GM23248 (cell line): ENCODE measurements at regions not wholly inside any gene's neighbourhood (a gene's known extent, or its start where the extent isn't known, plus 50 kb on each side); places are given as distances from the start of the nearest gene placed in this dataset.
"Not testable (repeated sequence)": the region's sequence is repeated elsewhere in the genome, so short reads cannot be mapped to it uniquely, and the experiment has no call there.

ENCODE experiments used
- DNase-seq: peaks from one replicate; pipeline ENCODE4 v3.0.0-alpha.2; 2015
- H2AFZ ChIP-seq: fragments of 200-600 bp; sonication (generic); 2 replicates; pipeline ENCODE4 v1.6.1; 2016; ENCODE audit warnings: antibody characterized with exemption
- H3F3A ChIP-seq: fragments of 200-600 bp; sonication (generic); 2 replicates; pipeline ENCODE4 v1.6.1; 2016; ENCODE audit warnings: mild to moderate bottlenecking, antibody characterized with exemption, mixed run types; ENCODE audit not compliant: insufficient read depth
- H3K27ac ChIP-seq: fragments of 200-600 bp; sonication (generic); 2 replicates; pipeline ENCODE4 v1.5.1; 2016; ENCODE audit warnings: mild to moderate bottlenecking
- H3K27me3 ChIP-seq: fragments of 200-600 bp; sonication (generic); replicated peaks from 2 replicates; pipeline ENCODE4 v1.6.1; 2016; ENCODE audit warnings: mild to moderate bottlenecking; ENCODE audit not compliant: insufficient read depth
- H3K36me3 ChIP-seq: fragments of 200-600 bp; sonication (generic); 2 replicates; pipeline ENCODE4 v1.6.1; 2016; ENCODE audit warnings: low read depth, mild to moderate bottlenecking
- H3K4me1 ChIP-seq: fragments of 200-600 bp; sonication (generic); 2 replicates; pipeline ENCODE4 v1.6.1; 2016; ENCODE audit warnings: mild to moderate bottlenecking; ENCODE audit not compliant: insufficient read depth
- H3K4me2 ChIP-seq: fragments of 200-600 bp; sonication (generic); one replicate; pipeline ENCODE4 v1.6.1; 2016; ENCODE audit warnings: mild to moderate bottlenecking; ENCODE audit not compliant: unreplicated experiment
- H3K4me3 ChIP-seq: fragments of 200-600 bp; sonication (generic); 2 replicates; pipeline ENCODE4 v1.5.1; 2016; ENCODE audit warnings: mild to moderate bottlenecking
- H3K79me2 ChIP-seq: fragments of 200-600 bp; sonication (generic); 2 replicates; pipeline ENCODE4 v1.6.1; 2016; ENCODE audit warnings: mild to moderate bottlenecking; ENCODE audit not compliant: insufficient read depth
- H3K9ac ChIP-seq: fragments of 200-600 bp; sonication (generic); 2 replicates; pipeline ENCODE4 v1.6.1; 2016; ENCODE audit warnings: mild to moderate bottlenecking
- H3K9me2 ChIP-seq: fragments of 200-600 bp; sonication (generic); 2 replicates; pipeline ENCODE4 v1.6.1; 2016; ENCODE audit warnings: mixed run types, mild to moderate bottlenecking, moderate library complexity; ENCODE audit not compliant: insufficient read depth
- H3K9me3 ChIP-seq: fragments of 200-600 bp; sonication (generic); one replicate; pipeline ENCODE4 v1.6.1; 2017; ENCODE audit warnings: low read depth
- H4K20me1 ChIP-seq: fragments of 200-600 bp; sonication (generic); 2 replicates; pipeline ENCODE4 v1.6.0; 2016; ENCODE audit not compliant: insufficient read depth
- EZH2 ChIP-seq: fragments of 200-600 bp; sonication (generic); IDR thresholded peaks from 2 replicates; pipeline ENCODE4 v1.6.1; 2018; ENCODE audit warnings: antibody characterized with exemption, mild to moderate bottlenecking; ENCODE audit not compliant: insufficient read depth, poor library complexity, severe bottlenecking
- EZH2phosphoT487 ChIP-seq: fragments of 200-600 bp; sonication (generic); IDR thresholded peaks from 2 replicates; pipeline ENCODE4 v1.6.1; 2018; ENCODE audit warnings: antibody characterized with exemption, moderate library complexity, mild to moderate bottlenecking, low read depth; ENCODE audit not compliant: insufficient read depth
- WGBS, 2 experiments: methylation state at CpG; one replicate each; pipeline ENCODE4 v1.1.6; 2015 to 2017; ENCODE audit warnings: low lambda C conversion rate in 2 of 2, low coverage in 1 of 2; ENCODE audit errors: missing lambda C conversion rate in 2 of 2; 5-methylcytosine and 5-hydroxymethylcytosine counted together
- in situ Hi-C: fragments of 300-500 bp; cut with MboI; formaldehyde crosslinking; loops from 2 replicates; pipeline ENCODE4 v1.15.0; 2020

DNA sequence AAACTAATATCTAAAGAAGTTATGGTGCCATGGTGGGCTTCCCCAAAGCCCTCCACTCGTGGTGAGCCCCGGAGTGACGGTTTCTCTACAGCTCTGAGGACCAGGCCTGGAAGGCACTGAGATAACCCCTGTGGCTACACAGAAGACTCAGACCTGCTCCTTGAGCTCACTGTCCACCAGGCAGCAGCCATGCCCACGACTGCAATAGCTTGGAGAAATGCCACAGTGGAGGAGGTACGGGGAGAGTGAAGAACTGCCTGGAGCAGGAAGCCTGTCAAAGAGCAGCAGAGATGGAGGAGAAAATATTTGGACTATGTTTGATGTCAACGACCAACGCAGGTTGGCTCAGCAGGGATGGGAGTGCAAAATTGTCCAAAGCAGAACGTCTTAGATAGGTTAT, 300.1 kb upstream of the NPSR1 start:
- Histone ChIP-seq H3K27ac (no peak overlapping the region), H3K9ac (no peak overlapping the region), H3K4me2 (no peak overlapping the region), H3F3A (0 out of 2 replicates have a peak, but pooled peaks cover 9% of the 10 kb centered on the region), H3K36me3 (no peaks in the 10 kb centered on the region), H2AFZ (no peak overlapping the region), H3K4me3 (no peak overlapping the region), H3K9me3 (no peaks in the 10 kb centered on the region), H3K9me2 (no peaks in the 10 kb centered on the region), H4K20me1 (no peaks in the 10 kb centered on the region), H3K4me1 (peaks cover 13% of the 10 kb centered on the region), H3K79me2 (no peaks in the 10 kb centered on the region), H3K27me3 (no peaks in the 10 kb centered on the region; the same call in 1 of the 2 replicates)
- TF ChIP-seq EZH2 (no peak), EZH2phosphoT487 (no peak)
- DNase-seq: no peak
- WGBS, 2 experiments: 46% methylated on average over 8 of the region's 8 CpGs
- in situ Hi-C loops: no loop called here

DNA sequence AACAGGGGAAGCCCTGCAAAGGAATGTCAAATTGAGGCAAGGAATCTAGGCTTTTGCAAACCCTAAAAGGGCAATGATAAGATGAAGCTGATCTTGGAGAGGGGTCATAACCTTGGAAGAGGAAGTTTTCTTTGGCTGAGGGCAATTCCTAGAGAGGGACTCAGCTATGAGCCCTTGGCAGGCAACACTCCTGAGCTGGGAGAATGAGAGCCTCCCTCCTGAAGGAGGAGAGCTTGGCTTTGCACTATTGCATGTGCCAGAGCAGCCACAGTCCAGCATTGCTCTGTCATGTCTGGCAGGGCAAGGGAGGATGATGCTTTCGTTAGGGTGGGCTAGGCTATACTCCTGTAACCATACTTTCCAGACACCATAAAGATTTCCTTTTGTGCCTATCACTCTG, 299.4 kb upstream of the NPSR1 start:
- H4K20me1 ChIP-seq, H3K9me2 ChIP-seq, H2AFZ ChIP-seq, H3K27ac ChIP-seq, in situ Hi-C loops, H3K79me2 ChIP-seq, H3K4me2 ChIP-seq, H3K9ac ChIP-seq, H3F3A ChIP-seq, H3K4me3 ChIP-seq, H3K9me3 ChIP-seq, H3K36me3 ChIP-seq, H3K27me3 ChIP-seq, DNase-seq: not testable (repeated sequence)
- peaks cover 13% of the 10 kb centered on the region for H3K4me1 ChIP-seq
- WGBS, 2 experiments: 62 to 64% methylated on average over 1 of the region's 1 CpG

GRCh38 chr7:34361663-34362250, 296.3 kb upstream of the NPSR1 start:
- in situ Hi-C loops: no loop called here
- Histone ChIP-seq H3K27me3 (peaks cover 5% of the 10 kb centered on the region; the same call in 1 of the 2 replicates), H3K36me3 (no peaks in the 10 kb centered on the region), H3K27ac (no peak overlapping the region), H3K9me2 (no peaks in the 10 kb centered on the region), H3F3A (no peaks in the 10 kb centered on the region), H2AFZ (no peak overlapping the region), H3K4me1 (no peaks in the 10 kb centered on the region), H3K9me3 (no peaks in the 10 kb centered on the region), H3K9ac (no peak overlapping the region), H3K4me2 (no peak overlapping the region), H3K79me2 (no peaks in the 10 kb centered on the region), H3K4me3 (no peak overlapping the region), H4K20me1 (no peaks in the 10 kb centered on the region)
- no peak for DNase-seq
- TF ChIP-seq EZH2phosphoT487 (no peak), EZH2 (no peak)
- WGBS, 2 experiments: 31 to 33% methylated on average over 3 of the region's 3 CpGs

- 5 to 9% methylated on average over 2 of the region's 2 CpGs for WGBS, 2 experiments
- H3K9me2 ChIP-seq: no peaks in the 10 kb centered on the region
- in situ Hi-C loops: no loop called here
Observed at GRCh38 chr7:34362621-34363020, 295.4 kb upstream of the NPSR1 start.

GRCh38 chr7:34364130-34364529, 293.9 kb upstream of the NPSR1 start:
- Histone ChIP-seq H3K9me3 (no peaks in the 10 kb centered on the region), H3K36me3 (no peaks in the 10 kb centered on the region), H4K20me1 (no peaks in the 10 kb centered on the region), H3K27me3 (peaks cover 5% of the 10 kb centered on the region; the same call in 1 of the 2 replicates), H3K4me1 (no peaks in the 10 kb centered on the region), H3F3A (no peaks in the 10 kb centered on the region), H3K9ac (no peak overlapping the region), H3K27ac (no peak overlapping the region), H3K79me2 (no peaks in the 10 kb centered on the region), H3K4me2 (no peak overlapping the region), H3K4me3 (no peak overlapping the region), H2AFZ (no peak overlapping the region), H3K9me2 (no peaks in the 10 kb centered on the region)
- no peak for DNase-seq
- no peak for TF ChIP-seq EZH2
- no peak for TF ChIP-seq EZH2phosphoT487
- in situ Hi-C loops: no loop called here
- 13 to 20% methylated on average over 2 of the region's 2 CpGs for WGBS, 2 experiments

More at GRCh38 chr7:34362621-34363020, 295.4 kb upstream of the NPSR1 start:
- TF ChIP-seq EZH2phosphoT487 (no peak), EZH2 (no peak)
- Histone ChIP-seq H3F3A (no peaks in the 10 kb centered on the region), H3K79me2 (no peaks in the 10 kb centered on the region), H3K4me2 (no peak overlapping the region), H3K4me1 (no peaks in the 10 kb centered on the region), H3K36me3 (no peaks in the 10 kb centered on the region), H3K9me3 (no peaks in the 10 kb centered on the region), H2AFZ (no peak overlapping the region), H4K20me1 (no peaks in the 10 kb centered on the region), H3K27ac (no peak overlapping the region), H3K4me3 (no peak overlapping the region), H3K27me3 (peaks cover 5% of the 10 kb centered on the region; the same call in 1 of the 2 replicates), H3K9ac (no peak overlapping the region)
- no peak for DNase-seq
